GM12872 (cell line): ENCODE measurements at regions not wholly inside any gene's neighbourhood (a gene's known extent, or its start where the extent isn't known, plus 50 kb on each side); places are given as distances from the start of the nearest gene placed in this dataset.

Experiments used
- CTCF ChIP-seq: IDR thresholded peaks from 3 replicates; pipeline ENCODE4 v1.5.1; 2011; ENCODE audit warnings: low read depth, mild to moderate bottlenecking, low read length, moderate library complexity; ENCODE audit not compliant: insufficient read depth

DNA sequence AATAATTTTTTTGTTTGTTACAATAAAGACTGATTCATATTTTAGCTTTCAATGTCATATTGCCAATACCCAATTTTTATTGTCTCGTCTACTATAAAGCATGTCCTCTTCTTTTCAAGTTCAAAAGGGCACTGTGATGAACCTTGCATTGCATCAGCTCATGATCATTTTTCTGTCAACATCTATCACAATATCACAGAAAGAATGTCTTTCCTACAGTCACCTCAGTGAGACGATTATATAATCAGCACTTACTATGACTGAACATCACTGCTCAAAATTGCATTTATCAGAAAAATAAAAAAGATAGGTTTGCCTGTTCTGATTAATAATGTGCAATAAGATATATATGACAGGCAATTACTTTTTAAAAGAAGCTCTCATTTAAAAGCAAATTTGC lies 228.7 kb upstream of the LRFN5 start:
- TF ChIP-seq CTCF: no peak

DNA sequence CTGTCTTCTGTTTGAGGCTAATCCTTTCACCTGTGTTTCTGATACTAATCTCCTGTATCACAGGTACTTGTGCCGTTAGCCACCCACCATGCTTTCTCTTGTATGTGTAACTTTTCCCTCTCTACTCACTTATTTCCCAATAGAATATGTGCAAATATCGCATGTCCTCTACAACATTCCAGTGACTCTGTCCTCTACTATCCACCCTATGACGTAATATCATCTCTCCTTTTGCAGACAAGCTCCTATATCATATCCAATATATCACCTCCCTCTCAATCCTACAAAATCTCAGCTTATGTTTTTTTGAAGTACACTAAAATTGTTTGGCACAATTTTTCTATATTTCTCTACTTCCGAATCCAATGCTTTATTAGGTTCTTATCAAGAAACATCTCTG lies 232.6 kb upstream of the LRFN5 start:
- TF ChIP-seq CTCF: no peak

DNA sequence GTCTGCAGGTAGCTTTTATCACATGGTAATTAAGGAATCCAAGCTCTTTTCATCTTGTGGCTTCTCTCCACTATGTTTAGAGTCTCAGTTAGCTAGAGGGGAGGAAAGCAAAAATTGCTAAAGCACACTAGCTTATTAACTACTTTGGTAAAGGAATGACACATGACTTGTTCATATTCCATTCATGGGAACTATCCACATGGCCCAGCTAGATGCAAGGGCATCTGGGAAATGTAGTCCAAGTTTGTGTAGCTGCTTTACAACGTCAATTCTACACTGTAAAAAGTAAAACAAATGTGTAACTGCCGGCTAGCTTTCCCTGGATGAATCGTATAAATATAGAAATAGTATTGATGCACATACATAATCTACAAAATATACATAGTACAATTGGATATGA lies 244.5 kb upstream of the LRFN5 start:
- TF ChIP-seq CTCF: no peak

DNA sequence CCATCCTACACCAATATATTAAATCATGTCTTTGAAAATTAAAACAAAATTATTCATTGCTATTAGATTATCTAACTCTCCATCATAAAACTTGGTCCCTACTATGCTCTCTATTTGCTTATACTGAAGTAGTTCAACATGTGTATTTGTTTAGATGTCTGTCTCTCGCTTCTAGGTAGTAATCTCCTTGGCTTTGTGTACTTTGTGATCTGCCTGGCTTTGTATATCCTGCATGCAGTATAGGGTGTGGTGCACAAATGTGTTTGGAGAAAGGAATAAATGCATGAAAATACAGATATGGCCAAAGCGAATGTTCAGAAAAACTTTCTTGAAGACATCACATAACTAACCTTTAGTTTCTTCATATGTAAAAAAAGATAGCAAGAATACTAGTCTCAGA lies 246.6 kb upstream of the LRFN5 start:
- TF ChIP-seq CTCF: no peak

DNA sequence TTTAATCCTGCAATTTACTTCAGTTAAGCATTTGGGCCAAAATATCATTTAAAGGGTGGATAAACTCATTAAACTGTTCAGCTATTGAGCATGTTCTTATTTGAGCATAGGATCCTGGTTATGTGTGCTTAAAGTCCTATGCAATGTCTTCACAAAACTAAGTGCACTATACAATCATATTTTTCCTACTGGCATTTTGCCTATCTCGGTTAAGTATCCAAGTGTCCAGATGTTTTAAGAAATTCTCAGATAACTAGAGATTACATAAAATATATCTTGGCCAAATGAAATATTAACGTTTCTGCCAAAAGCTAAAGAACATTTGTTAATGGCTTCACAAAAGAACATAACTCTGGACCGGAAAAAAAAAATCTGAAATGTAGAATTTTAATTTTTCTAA lies 250.8 kb upstream of the LRFN5 start:
- TF ChIP-seq CTCF: no peak

- TF ChIP-seq CTCF: no peak
Measured at GRCh38 chr14:41350476-41350875, 256.2 kb upstream of the LRFN5 start.

DNA sequence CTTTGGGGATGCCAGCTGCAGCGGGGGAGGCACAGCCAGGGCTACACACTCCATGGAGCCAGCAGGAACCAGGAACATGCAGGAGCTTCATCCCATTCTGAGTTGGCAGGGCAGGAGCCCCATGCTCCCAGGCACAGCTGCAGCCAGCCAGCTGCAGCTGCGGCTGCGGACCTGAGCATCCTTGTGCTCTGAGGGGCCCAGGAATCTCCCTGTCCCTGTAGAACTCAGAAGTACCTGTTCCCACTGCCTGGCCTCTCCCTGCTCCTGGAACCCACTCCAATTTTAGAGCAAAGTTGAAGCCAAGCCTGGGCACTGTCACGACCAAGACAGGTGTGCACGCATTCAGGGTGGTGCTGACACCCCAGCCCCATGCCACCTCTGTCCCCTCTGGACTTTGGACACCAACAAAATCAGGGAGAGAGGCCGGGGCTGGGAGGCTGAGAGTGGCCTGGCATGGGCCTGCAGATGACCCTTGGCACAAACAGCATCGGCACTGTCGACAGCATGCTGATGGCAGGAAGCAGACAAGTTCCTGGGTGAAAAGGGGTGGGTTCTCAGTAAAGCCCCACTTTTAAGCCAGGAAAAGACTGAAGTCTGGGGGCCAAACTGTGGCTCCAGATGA lies 257.3 kb upstream of the LRFN5 start:
- TF ChIP-seq CTCF: no peak
